NB4 (cell line): ENCODE measurements at regions not wholly inside any gene's neighbourhood (a gene's known extent, or its start where the extent isn't known, plus 50 kb on each side); places are given as distances from the start of the nearest gene placed in this dataset.

Experiments
- CTCF ChIP-seq: IDR thresholded peaks from one replicate; pipeline ENCODE4 v1.5.1; 2012; ENCODE audit warnings: low read depth, low read length
- MAX ChIP-seq: IDR thresholded peaks from 2 replicates; pipeline ENCODE4 v1.6.1; 2011; ENCODE audit warnings: low read depth, low read length
- MYC ChIP-seq: IDR thresholded peaks from 2 replicates; pipeline ENCODE4 v1.6.1; 2011; ENCODE audit warnings: low read depth, low read length
- POLR2A ChIP-seq: IDR thresholded peaks from 2 replicates; pipeline ENCODE4 v1.6.1; 2011; ENCODE audit warnings: mild to moderate bottlenecking; ENCODE audit not compliant: insufficient read length; ENCODE audit errors: extremely low read depth

DNA sequence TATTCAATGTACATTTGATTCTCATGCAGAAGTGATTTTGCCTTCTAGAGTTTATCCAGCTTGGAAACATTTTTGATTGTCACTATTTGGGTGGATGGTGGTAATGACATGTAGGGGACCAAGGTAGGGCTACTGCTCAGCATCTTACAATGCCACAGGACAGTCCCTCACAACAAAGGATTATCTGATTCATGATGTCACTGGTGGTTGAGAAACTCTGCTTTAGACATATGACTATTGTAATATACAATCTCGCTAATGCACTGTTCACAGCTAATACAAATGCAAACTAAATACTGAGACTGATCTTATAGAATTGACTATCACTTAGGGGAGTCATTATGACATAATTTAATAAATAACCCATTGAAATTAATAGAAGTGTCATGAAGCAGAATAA, 60.4 kb upstream of the BTG1 start:
- TF ChIP-seq CTCF (no peak), MAX (no peak), POLR2A (no peak), MYC (no peak)
